ENCODE measurements at regions not wholly inside any gene's neighbourhood (a gene's known extent, or its start where the extent isn't known, plus 50 kb on each side); places are given as distances from the start of the nearest gene placed in this dataset.

GRCh38 chr1:192022827-192023226, 135.4 kb upstream of the RGS18 start:
- TF ChIP-seq CTCF (IDR thresholded peaks at IDR 0.05): no peak

GRCh38 chr1:192024881-192025280, 133.4 kb upstream of the RGS18 start:
- Mint-ChIP-seq H3K27ac (no peak overlapping the region), H3K4me3 (no peak overlapping the region), H3K4me1 (ENCODE audit: low read depth) (no peaks in the 10 kb centered on the region), H3K27me3 (ENCODE audit: insufficient read depth) (no peaks in the 10 kb centered on the region; the same call in 1 of the 2 replicates), H3K9me3 (peaks cover 23% of the 10 kb centered on the region), H3K36me3 (ENCODE audit: low read depth) (no peaks in the 10 kb centered on the region)
- TF ChIP-seq CTCF (IDR thresholded peaks at IDR 0.05): no peak
- no peak for DNase-seq

More at GRCh38 chr1:192022827-192023226, 135.4 kb upstream of the RGS18 start:
- Mint-ChIP-seq H3K27me3 (ENCODE audit: insufficient read depth) (no peaks in the 10 kb centered on the region; the same call in 1 of the 2 replicates), H3K27ac (no peak overlapping the region), H3K4me1 (ENCODE audit: low read depth) (no peaks in the 10 kb centered on the region), H3K9me3 (peaks cover 11% of the 10 kb centered on the region), H3K36me3 (ENCODE audit: low read depth) (no peaks in the 10 kb centered on the region), H3K4me3 (no peak overlapping the region)
- DNase-seq: no peak

- Mint-ChIP-seq H3K9me3 (peaks cover 20% of the 10 kb centered on the region), H3K27me3 (ENCODE audit: insufficient read depth) (no peaks in the 10 kb centered on the region), H3K36me3 (ENCODE audit: low read depth) (no peaks in the 10 kb centered on the region), H3K4me3 (no peak overlapping the region), H3K27ac (no peak overlapping the region), H3K4me1 (ENCODE audit: low read depth) (no peaks in the 10 kb centered on the region)
- no peak for DNase-seq
- no peak for TF ChIP-seq CTCF (IDR thresholded peaks at IDR 0.05)
These were observed 119.7 kb upstream of the RGS18 start for GRCh38 chr1:192038567-192038966.

- Mint-ChIP-seq H3K4me1 (ENCODE audit: low read depth) (no peaks in the 10 kb centered on the region), H3K27ac (no peak overlapping the region), H3K9me3 (peaks cover 18% of the 10 kb centered on the region), H3K27me3 (ENCODE audit: insufficient read depth) (no peaks in the 10 kb centered on the region), H3K4me3 (no peak overlapping the region), H3K36me3 (ENCODE audit: low read depth) (no peaks in the 10 kb centered on the region)
- DNase-seq: no peak
- TF ChIP-seq CTCF (IDR thresholded peaks at IDR 0.05): no peak
These were observed 113.1 kb upstream of the RGS18 start for GRCh38 chr1:192045131-192045530.

GRCh38 chr1:192053531-192053971, 104.7 kb upstream of the RGS18 start:
- no peak overlapping the region for H3K4me3 Mint-ChIP-seq
- no peak for DNase-seq
- H3K4me1 Mint-ChIP-seq (ENCODE audit: low read depth): no peaks in the 10 kb centered on the region; the same call in 1 of the 2 replicates
- no peak for TF ChIP-seq CTCF (IDR thresholded peaks at IDR 0.05)
- H3K9me3 Mint-ChIP-seq: peaks cover 11% of the 10 kb centered on the region; the same call in 1 of the 2 replicates
- H3K27me3 Mint-ChIP-seq (ENCODE audit: insufficient read depth): no peaks in the 10 kb centered on the region
- no peaks in the 10 kb centered on the region for H3K36me3 Mint-ChIP-seq (ENCODE audit: low read depth)
- H3K27ac Mint-ChIP-seq: no peak overlapping the region

- Mint-ChIP-seq H3K9me3 (no peaks in the 10 kb centered on the region; the same call in 1 of the 2 replicates), H3K36me3 (ENCODE audit: low read depth) (no peaks in the 10 kb centered on the region), H3K27me3 (ENCODE audit: insufficient read depth) (no peaks in the 10 kb centered on the region), H3K4me1 (ENCODE audit: low read depth) (no peaks in the 10 kb centered on the region), H3K27ac (no peak overlapping the region), H3K4me3 (no peak overlapping the region)
- no peak for DNase-seq
- TF ChIP-seq CTCF (IDR thresholded peaks at IDR 0.05): no peak
These were observed 100.5 kb upstream of the RGS18 start for GRCh38 chr1:192057766-192058165.
